Pancreas (tissue), 10 donors: ENCODE measurements at regions not wholly inside any gene's neighbourhood (a gene's known extent, or its start where the extent isn't known, plus 50 kb on each side); places are given as distances from the start of the nearest gene placed in this dataset.

Experiments
- ATAC-seq, 4 donors: fragments of 200-7000 bp; cut with Tn5 transposase; one replicate each; pipeline versions ENCODE4 v1.8.0 to v1.9.1; 2020; ENCODE audit warnings: mild to moderate bottlenecking in 4 of 4, moderate library complexity in 4 of 4
- DNase-seq, 6 donors: peaks; one replicate each; pipeline ENCODE4 v3.0.0-alpha.2; 2020
- FAIRE-seq: peaks from 2 replicates; lab custom pipeline; 2012; peaks lifted over from hg19 to GRCh38; lab: Jason Lieb, UNC
- H3K27ac ChIP-seq, 4 donors: fragments of 200-600 bp; sonication (generic); 1 replicate in 3 of 4; 2 replicates in 1 of 4; pipeline versions ENCODE4 v1.5.0 to v1.8.0; 2020
- H3K27me3 ChIP-seq, 4 donors: fragments of 200-600 bp; one replicate each; pipeline ENCODE4 v1.8.0; 2021
- H3K36me3 ChIP-seq, 3 donors: fragments of 200-600 bp; sonication (generic) in 1 of 3; one replicate each; pipeline versions ENCODE4 v1.5.0 to v1.8.0; 2020 to 2021
- H3K4me1 ChIP-seq, 3 donors: fragments of 200-600 bp; one replicate each; pipeline ENCODE4 v1.8.0; 2021
- H3K4me3 ChIP-seq, 4 donors: fragments of 200-600 bp; sonication (generic) in 2 of 4; one replicate each; pipeline versions ENCODE4 v1.5.0 to v1.8.0; 2020 to 2021
- H3K9me3 ChIP-seq, 4 donors: fragments of 200-600 bp; one replicate each; pipeline ENCODE4 v1.8.0; 2021
- WGBS, 2 donors: extraction: QIAGEN DNeasy Blood & Tissue Kit; methylation state at CpG; one replicate each; pipeline ENCODE4 v1.1.7; 2013; 5-methylcytosine and 5-hydroxymethylcytosine counted together
- intact Hi-C, 3 donors: fragments of 100-400 bp; cut with DNase I; formaldehyde crosslinking; loops; one replicate each; pipeline versions ENCODE4 v1.11.1 to v1.14.2; 2022
- TF ChIP-seq, protein P1 (sequence below), 4 donors: fragments of 200-600 bp; sonication (generic) in 3 of 4; IDR thresholded peaks; one replicate each; pipeline versions ENCODE4 v1.5.0 to v1.8.0; 2021; ENCODE audit warnings: antibody characterized with exemption in 4 of 4
- donor health status: healthy with polysubstance abuse.
- donor health status: DM: no; HTN: no; CAD: no; lungs with moderate emphysema.
- donor health status: DM: no; HTN: no; CAD: no.
- donor health status: control.
- donor health status: control.
- donor health status: Bipolar disorder and iron deficiency.
- donor health status: DM: yes; HTN: yes; CAD: no.
- donor health status: DM: no; HTN: no; CAD: no.
- donor health status: DM: no; HTN: no; CAD: no.
- donor health status: DM: yes; HTN: yes; CAD: no.

DNA sequence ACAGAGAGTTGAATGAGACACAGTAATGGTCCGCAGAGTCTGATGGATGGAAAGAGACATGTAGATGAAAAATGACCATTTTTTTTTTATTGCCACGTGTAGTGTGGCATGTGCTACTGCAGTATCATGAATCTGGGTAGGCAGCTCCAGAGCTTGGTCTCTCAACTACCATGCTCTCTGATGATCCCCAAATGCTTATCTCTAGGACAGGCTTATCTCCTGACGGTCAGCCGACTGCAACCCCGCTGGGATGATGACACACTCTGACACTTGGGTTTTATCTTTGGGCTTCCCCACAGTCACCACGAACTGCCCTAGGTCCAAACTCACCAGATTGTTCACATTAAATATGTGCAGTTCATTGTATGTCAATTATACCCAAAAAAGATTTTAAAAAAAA, 239.7 kb downstream of the QDPR start:
- FAIRE-seq: no peak
- no peaks in the 10 kb centered on the region for H3K36me3 ChIP-seq
- H3K27me3 ChIP-seq: no peaks in the 10 kb centered on the region
- H3K9me3 ChIP-seq: no peaks in the 10 kb centered on the region
- no peaks in the 10 kb centered on the region for H3K4me1 ChIP-seq
- H3K4me3 ChIP-seq: no peak overlapping the region
- TF ChIP-seq, protein P1, sequence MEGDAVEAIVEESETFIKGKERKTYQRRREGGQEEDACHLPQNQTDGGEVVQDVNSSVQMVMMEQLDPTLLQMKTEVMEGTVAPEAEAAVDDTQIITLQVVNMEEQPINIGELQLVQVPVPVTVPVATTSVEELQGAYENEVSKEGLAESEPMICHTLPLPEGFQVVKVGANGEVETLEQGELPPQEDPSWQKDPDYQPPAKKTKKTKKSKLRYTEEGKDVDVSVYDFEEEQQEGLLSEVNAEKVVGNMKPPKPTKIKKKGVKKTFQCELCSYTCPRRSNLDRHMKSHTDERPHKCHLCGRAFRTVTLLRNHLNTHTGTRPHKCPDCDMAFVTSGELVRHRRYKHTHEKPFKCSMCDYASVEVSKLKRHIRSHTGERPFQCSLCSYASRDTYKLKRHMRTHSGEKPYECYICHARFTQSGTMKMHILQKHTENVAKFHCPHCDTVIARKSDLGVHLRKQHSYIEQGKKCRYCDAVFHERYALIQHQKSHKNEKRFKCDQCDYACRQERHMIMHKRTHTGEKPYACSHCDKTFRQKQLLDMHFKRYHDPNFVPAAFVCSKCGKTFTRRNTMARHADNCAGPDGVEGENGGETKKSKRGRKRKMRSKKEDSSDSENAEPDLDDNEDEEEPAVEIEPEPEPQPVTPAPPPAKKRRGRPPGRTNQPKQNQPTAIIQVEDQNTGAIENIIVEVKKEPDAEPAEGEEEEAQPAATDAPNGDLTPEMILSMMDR (IDR thresholded peaks at IDR 0.05): no peak
- 46 to 51% methylated on average over 6 of the region's 6 CpGs for WGBS, 2 donors
- no peak overlapping the region for H3K27ac ChIP-seq
- DNase-seq: no peak
- intact Hi-C loops: no loop called here
- no peak for ATAC-seq

DNA sequence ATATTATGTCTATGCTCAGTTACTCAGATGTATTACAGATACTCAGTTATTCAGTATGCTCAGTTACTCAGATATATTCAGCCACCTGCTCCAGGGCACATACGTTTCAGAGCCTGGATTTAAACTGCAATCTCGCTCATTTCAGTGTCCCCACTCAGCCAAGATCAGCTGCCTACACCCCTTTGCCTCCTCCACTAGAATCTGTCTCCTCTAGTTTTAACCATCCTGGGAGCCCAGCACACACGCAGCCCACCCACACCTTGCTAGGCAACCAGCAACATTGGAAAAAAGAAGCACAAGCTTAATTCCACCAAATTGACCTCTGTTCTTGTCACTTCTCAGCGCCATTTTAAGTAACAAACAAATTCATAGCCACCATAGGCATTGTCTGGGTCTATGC, 246.2 kb downstream of the QDPR start:
- no peak overlapping the region for H3K4me3 ChIP-seq
- WGBS, 2 donors: 48 to 61% methylated on average over 4 of the region's 4 CpGs
- intact Hi-C loops: no loop called here
- ATAC-seq (no peak), FAIRE-seq (no peak), DNase-seq (no peak)
- no peaks in the 10 kb centered on the region for H3K36me3 ChIP-seq
- H3K27ac ChIP-seq: no peak overlapping the region
- H3K4me1 ChIP-seq: no peaks in the 10 kb centered on the region
- H3K9me3 ChIP-seq: no peaks in the 10 kb centered on the region
- TF ChIP-seq, protein P1 (IDR thresholded peaks at IDR 0.05): no peak
- H3K27me3 ChIP-seq: no peaks in the 10 kb centered on the region

DNA sequence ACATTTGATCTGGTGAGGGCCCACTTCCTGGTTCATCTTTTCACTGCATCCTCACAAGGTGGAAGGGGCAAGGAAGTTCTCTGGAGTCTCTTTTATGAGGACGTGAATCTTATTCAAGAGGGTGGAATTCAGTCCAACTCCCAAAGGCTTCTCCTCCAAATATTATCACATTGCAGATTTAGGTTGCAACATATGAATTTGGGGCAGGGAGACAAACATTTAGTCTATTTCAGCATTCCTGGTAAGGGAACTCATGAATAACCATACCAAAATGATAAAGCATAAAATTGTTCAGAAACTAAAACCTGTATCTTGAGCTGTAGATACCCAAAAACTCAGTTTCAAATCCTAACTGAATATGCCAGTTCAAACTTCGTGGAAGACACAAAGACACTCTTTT, 246.8 kb downstream of the QDPR start:
- Histone ChIP-seq H3K4me3 (no peak overlapping the region), H3K27ac (no peak overlapping the region), H3K4me1 (no peaks in the 10 kb centered on the region), H3K27me3 (no peaks in the 10 kb centered on the region), H3K36me3 (no peaks in the 10 kb centered on the region), H3K9me3 (no peaks in the 10 kb centered on the region)
- DNase-seq (no peak), FAIRE-seq (no peak), ATAC-seq (no peak)
- WGBS, 2 donors: 43 to 46% methylated on average over 2 of the region's 2 CpGs
- TF ChIP-seq, protein P1 (IDR thresholded peaks at IDR 0.05): no peak
- intact Hi-C loops: no loop called here

DNA sequence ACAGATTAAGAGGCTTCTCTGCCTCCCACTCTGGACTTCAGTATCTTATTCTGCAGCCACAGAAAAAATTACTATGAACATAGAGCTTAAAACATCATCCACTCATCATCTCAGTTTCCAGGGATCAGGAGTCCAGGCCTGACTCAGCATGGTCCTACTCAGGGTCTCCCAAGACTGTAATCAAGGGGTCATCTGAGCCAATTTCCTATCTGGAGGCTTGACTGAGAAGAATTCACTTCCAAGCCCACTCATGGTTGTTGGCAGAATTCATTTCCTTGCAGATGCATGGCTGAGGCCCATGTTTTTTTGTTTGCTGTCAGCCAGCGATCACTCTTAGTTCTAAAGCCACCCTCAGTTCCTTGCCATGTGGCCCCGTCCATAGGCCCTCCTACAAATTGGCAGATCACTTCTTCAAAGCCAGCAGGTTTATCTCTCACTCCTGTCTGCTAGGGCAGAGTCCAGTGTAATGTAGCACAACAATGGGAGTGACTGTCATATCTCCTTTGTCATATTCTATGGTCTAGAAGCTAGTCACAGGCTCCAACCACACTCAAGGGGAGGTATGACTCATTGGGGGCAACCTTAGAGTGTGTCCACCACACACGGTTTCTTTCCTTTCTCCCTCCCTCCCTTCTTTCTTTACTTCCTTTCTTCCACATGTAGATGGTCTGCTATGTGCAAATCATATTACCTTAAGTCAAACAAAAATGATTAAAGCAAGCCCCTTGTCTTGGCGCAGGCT, 251.6 kb downstream of the QDPR start:
- 54 to 75% methylated on average over 4 of the region's 4 CpGs for WGBS, 2 donors
- H3K9me3 ChIP-seq: no peaks in the 10 kb centered on the region
- H3K27me3 ChIP-seq: no peaks in the 10 kb centered on the region
- intact Hi-C loops: no loop called here
- no peak overlapping the region for H3K27ac ChIP-seq
- no peaks in the 10 kb centered on the region for H3K36me3 ChIP-seq
- ATAC-seq (no peak), FAIRE-seq (no peak), DNase-seq (no peak)
- H3K4me3 ChIP-seq: no peak overlapping the region
- H3K4me1 ChIP-seq: no peaks in the 10 kb centered on the region
- TF ChIP-seq, protein P1 (IDR thresholded peaks at IDR 0.05): no peak

DNA sequence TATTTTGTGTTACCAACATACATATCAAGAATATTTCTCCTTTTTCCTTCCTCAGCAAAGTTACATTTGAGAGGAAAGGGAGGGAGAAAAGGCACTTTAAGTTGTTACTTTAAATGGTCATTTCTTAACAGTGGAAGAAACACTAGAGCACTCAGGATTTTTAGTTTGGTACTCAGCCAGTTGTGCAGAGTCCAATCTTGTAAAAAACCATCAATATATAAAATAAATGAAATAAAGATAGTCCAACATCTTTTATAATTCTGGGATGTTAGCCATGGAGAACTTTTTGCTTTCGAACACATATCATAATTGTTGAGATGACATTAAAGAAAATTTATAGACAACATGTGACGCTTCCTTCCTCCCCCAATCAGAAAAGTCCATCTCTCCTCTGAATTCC, 253.8 kb downstream of the QDPR start:
- FAIRE-seq (no peak), ATAC-seq (no peak), DNase-seq (no peak)
- H3K9me3 ChIP-seq: no peaks in the 10 kb centered on the region
- no peak overlapping the region for H3K27ac ChIP-seq
- intact Hi-C loops: no loop called here
- H3K4me3 ChIP-seq: no peak overlapping the region
- TF ChIP-seq, protein P1 (IDR thresholded peaks at IDR 0.05): no peak
- no peaks in the 10 kb centered on the region for H3K27me3 ChIP-seq
- WGBS, 2 donors: 69 to 85% methylated on average over 2 of the region's 2 CpGs
- no peaks in the 10 kb centered on the region for H3K4me1 ChIP-seq
- H3K36me3 ChIP-seq: no peaks in the 10 kb centered on the region
